ENCODE measurements at regions not wholly inside any gene's neighbourhood (a gene's known extent, or its start where the extent isn't known, plus 50 kb on each side); places are given as distances from the start of the nearest gene placed in this dataset.
A peak's percentile ranks its signal among the peaks of the same experiment; 100 is the strongest.

DNA sequence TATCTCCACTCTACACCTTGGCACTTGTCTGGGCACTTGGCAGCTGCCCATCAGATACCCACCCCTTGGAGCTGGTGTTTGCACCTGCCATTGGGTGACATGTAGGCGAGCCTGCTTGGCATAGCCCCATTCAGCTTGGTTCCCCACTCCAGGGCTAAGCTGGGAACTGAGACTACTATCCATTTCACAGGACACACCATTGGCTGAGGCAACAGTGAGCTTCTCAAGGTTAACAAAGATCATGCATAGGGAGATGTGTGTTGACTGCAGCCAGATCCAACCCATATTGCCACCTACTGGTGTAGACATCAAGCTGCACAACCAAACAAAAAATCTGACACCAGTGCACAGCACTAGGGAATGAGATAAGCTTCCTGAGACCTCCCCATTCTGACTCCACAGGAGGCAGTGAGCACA lies 1389.8 kb upstream of the TMEFF2 start:
- POLR2A ChIA-PET = interaction anchor here (0.6 to 1.0 kb wide), 3 partner anchors 82 to 748 kb away, joined by 3 to 4 read pairs (median 3); no protein-coding TSS in a partner anchor

DNA sequence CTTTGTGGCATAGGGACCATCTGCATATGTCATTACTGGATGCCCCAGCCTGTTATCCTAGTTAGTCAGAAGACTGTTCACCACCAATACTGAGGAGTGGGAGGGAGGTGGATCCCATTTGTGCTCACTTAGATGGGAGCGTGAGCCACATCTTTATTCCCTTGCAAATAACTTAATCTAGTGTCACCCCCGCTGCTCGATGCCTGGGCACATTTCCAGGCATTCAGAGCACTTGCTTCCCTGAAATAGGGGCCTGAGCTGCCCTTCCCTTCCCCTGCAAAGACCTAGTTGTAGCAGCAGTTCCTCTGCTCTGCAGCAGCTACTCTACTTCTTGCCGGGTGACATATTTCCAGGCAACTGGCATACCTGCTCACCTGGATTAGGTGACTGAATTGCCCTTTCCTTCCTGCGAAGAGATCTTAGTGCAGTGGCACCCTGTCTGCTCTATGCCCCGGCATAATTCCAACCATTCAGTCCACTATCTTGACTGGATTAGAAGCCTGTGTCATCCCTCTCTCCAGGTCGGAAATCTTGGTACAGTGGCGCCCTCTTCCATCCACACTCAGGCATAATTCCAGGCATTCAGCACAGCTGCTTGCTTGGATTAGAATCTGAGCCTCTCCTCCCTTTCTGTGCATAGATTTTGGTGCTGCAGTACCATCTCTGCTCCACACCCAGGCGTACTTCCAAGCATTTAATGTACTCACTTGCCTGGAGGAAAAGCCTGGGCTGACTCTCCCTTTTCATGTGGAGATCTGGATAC lies 1389.1 kb upstream of the TMEFF2 start:
- Mint-ChIP-seq H3K27me3 (ENCODE audit: low read depth) (no peaks in the 10 kb centered on the region), H3K36me3 (no peaks in the 10 kb centered on the region), H3K4me3 (no peak overlapping the region), H3K27ac (peak overlapping the region; percentile 24; the same call in 1 of the 2 replicates), H3K4me1 (peaks cover 9% of the 10 kb centered on the region), H3K9me3 (peaks cover 3% of the 10 kb centered on the region; the same call in 1 of the 2 replicates)
- TF ChIP-seq SMAD3 (CRISPR knock-in tag; IDR thresholded peaks at IDR 0.05; ENCODE audit: borderline replicate concordance) (no peak), PRRX2 (CRISPR knock-in tag; IDR thresholded peaks at IDR 0.05) (0 out of 2 replicates have a peak, but pooled peaks have one; percentile 4)
- ATAC-seq (peak; percentile 91), DNase-seq (ENCODE audit: low spot score) (peak; percentile 66)
- ChIA-PET CTCF (interaction anchor here (0.7 to 2.3 kb wide), 23 partner anchors 9 to 510 kb away, joined by 3 to 71 read pairs (median 4); no protein-coding TSS in a partner anchor), POLR2A (interaction anchor here (0.6 to 1.0 kb wide), 2 partner anchors 81 to 749 kb away, joined by 3 read pairs; no protein-coding TSS in a partner anchor)

More for the DNA sequence above, 1389.8 kb upstream of the TMEFF2 start:
- H3K27ac Mint-ChIP-seq = peak overlapping the region; percentile 24; the same call in 1 of the 2 replicates
- DNase-seq (ENCODE audit: low spot score) (no peak), ATAC-seq (peak; percentile 78)
- CTCF ChIA-PET = interaction anchor here (0.7 to 2.3 kb wide), 26 partner anchors 10 to 511 kb away, joined by 3 to 71 read pairs (median 3); no protein-coding TSS in a partner anchor
- peaks cover 3% of the 10 kb centered on the region; the same call in 1 of the 2 replicates for H3K9me3 Mint-ChIP-seq
- H3K4me3 Mint-ChIP-seq = no peak overlapping the region
- H3K27me3 Mint-ChIP-seq (ENCODE audit: low read depth) = no peaks in the 10 kb centered on the region
- no peaks in the 10 kb centered on the region for H3K36me3 Mint-ChIP-seq
- peaks cover 9% of the 10 kb centered on the region for H3K4me1 Mint-ChIP-seq
- TF ChIP-seq GABPB1 (CRISPR knock-in tag; IDR thresholded peaks at IDR 0.05) = peak; percentile 51; the same call in 1 of the 2 replicates
- peak; percentile 14; the same call in 1 of the 2 replicates for TF ChIP-seq CTCF (IDR thresholded peaks at IDR 0.05)
- TF ChIP-seq, protein P1, sequence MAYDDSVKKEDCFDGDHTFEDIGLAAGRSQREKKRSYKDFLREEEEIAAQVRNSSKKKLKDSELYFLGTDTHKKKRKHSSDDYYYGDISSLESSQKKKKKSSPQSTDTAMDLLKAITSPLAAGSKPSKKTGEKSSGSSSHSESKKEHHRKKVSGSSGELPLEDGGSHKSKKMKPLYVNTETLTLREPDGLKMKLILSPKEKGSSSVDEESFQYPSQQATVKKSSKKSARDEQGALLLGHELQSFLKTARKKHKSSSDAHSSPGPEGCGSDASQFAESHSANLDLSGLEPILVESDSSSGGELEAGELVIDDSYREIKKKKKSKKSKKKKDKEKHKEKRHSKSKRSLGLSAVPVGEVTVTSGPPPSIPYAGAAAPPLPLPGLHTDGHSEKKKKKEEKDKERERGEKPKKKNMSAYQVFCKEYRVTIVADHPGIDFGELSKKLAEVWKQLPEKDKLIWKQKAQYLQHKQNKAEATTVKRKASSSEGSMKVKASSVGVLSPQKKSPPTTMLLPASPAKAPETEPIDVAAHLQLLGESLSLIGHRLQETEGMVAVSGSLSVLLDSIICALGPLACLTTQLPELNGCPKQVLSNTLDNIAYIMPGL (CRISPR knock-in tag; IDR thresholded peaks at IDR 0.05) = no peak
- TF ChIP-seq FOXJ3 (CRISPR knock-in tag; IDR thresholded peaks at IDR 0.05; ENCODE audit: borderline replicate concordance) = no peak
- TF ChIP-seq MAX (CRISPR knock-in tag; IDR thresholded peaks at IDR 0.05) = 0 out of 2 replicates have a peak, but pooled peaks have one; percentile 2
- no peak for TF ChIP-seq RORB (CRISPR knock-in tag; IDR thresholded peaks at IDR 0.05)
- no peak for TF ChIP-seq ZNF121 (CRISPR knock-in tag; IDR thresholded peaks at IDR 0.05)

DNA sequence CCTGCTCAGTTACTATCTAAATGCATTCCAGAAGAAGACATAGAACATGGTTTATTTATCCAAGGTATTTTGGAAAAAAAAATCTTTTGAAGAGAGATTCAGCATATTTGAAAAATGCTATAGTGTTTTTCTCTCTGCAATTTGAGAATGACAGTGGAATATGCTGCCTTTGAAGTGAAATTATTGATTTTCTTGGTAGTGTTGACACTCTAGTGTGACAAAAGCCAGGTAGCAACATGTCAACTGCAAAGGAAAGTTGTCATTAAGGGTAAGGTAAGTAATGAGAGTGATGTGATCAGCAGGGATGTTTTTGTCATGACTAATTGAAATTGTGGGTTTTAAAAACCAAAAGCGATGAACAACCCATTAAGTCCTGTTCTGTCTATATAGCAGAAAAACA lies 1387.1 kb upstream of the TMEFF2 start:
- POLR2A ChIA-PET = no interaction called here
- no peak for DNase-seq (ENCODE audit: low spot score)
- Mint-ChIP-seq H3K27me3 (ENCODE audit: low read depth) (no peaks in the 10 kb centered on the region), H3K4me3 (no peak overlapping the region), H3K36me3 (no peaks in the 10 kb centered on the region), H3K4me1 (peaks cover 9% of the 10 kb centered on the region), H3K27ac (no peak overlapping the region), H3K9me3 (no peaks in the 10 kb centered on the region)
- CTCF ChIA-PET = no interaction called here
- TF ChIP-seq IRF2 (CRISPR knock-in tag; IDR thresholded peaks at IDR 0.05; ENCODE audit: borderline replicate concordance, low read depth) (no peak), TCF7 (CRISPR knock-in tag; IDR thresholded peaks at IDR 0.05; ENCODE audit: low read depth) (no peak), ZNF219 (CRISPR knock-in tag; IDR thresholded peaks at IDR 0.05; ENCODE audit: borderline replicate concordance) (no peak), ELF4 (CRISPR knock-in tag; IDR thresholded peaks at IDR 0.05; ENCODE audit: low read depth) (no peak), RORB (CRISPR knock-in tag; IDR thresholded peaks at IDR 0.05) (no peak), FOXJ3 (CRISPR knock-in tag; IDR thresholded peaks at IDR 0.05; ENCODE audit: borderline replicate concordance) (no peak)
- TF ChIP-seq, protein P2, sequence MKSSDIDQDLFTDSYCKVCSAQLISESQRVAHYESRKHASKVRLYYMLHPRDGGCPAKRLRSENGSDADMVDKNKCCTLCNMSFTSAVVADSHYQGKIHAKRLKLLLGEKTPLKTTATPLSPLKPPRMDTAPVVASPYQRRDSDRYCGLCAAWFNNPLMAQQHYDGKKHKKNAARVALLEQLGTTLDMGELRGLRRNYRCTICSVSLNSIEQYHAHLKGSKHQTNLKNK (CRISPR knock-in tag; IDR thresholded peaks at IDR 0.05) = no peak
- no peak for ATAC-seq

Data from WTC11 (cell line).